ENCODE measurements at regions not wholly inside any gene's neighbourhood (a gene's known extent, or its start where the extent isn't known, plus 50 kb on each side); places are given as distances from the start of the nearest gene placed in this dataset.

- TF ChIP-seq POLR2AphosphoS5 (IDR thresholded peaks at IDR 0.05; ENCODE audit: low read depth, low read length): no peak
- no peak for TF ChIP-seq SPI1 (IDR thresholded peaks at IDR 0.05; ENCODE audit: low read depth, low read length)
These were observed 95.1 kb upstream of the SERPINE2 start for GRCh38 chr2:224134003-224134734.
